ENCODE measurements at regions not wholly inside any gene's neighbourhood (a gene's known extent, or its start where the extent isn't known, plus 50 kb on each side); places are given as distances from the start of the nearest gene placed in this dataset.
A peak's percentile ranks its signal among the peaks of the same experiment; 100 is the strongest.

DNA sequence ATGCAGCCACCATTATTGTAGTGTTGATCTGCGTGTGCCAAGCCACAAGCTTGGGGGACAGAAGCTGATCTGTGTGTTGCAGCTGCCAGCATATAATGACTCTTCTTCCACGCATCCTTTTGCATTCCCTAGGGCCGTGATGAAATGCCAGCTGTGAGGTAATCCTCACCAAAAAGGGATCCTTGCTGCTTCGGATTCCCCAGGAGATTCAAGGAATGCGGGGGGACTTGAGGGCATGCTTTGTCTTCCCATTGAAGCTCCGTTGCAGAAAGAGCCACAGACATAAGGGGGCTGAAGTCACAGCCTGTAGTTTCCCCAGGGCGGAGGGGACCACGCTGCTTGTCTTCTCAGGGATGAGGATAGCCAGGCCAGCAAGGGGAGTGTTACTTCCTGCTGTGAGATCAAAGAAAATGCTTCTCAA, 281.6 kb upstream of the FMN2 start:
- Histone ChIP-seq H3K27me3 (ENCODE audit: control insufficient read depth in 2 of 2, insufficient read depth in 2 of 2, low read length in 2 of 2) (no peaks in the 10 kb centered on the region), H3K4me1 (ENCODE audit: control insufficient read depth in 1 of 2, insufficient read depth in 2 of 2, low read length in 2 of 2) (peaks cover 11 to 13% of the 10 kb centered on the region in 2 donors), H3K4me3 (replicated peaks in 1 of 3; ENCODE audit: low read depth in 2 of 3, low read length in 3 of 3) (no peak overlapping the region), H3K9me3 (replicated peaks in 1 of 2; ENCODE audit: control insufficient read depth in 1 of 2, insufficient read depth in 1 of 2, low read length in 2 of 2) (no peaks in the 10 kb centered on the region), H3K4me2 (replicated peaks; ENCODE audit: extremely low read depth, low read length, poor library complexity, severe bottlenecking) (no peak overlapping the region), H3K27ac (ENCODE audit: low read depth in 1 of 2, low read length in 2 of 2) (no peak overlapping the region), H3K79me2 (ENCODE audit: insufficient read depth, low read length) (no peaks in the 10 kb centered on the region), H2AFZ (ENCODE audit: insufficient read depth, low read depth, low read length, poor library complexity, severe bottlenecking) (no peak overlapping the region), H4K20me1 (ENCODE audit: insufficient read depth, low read length) (no peaks in the 10 kb centered on the region), H3K36me3 (replicated peaks in 1 of 2; ENCODE audit: control insufficient read depth in 1 of 2, insufficient read depth in 2 of 2, low read length in 2 of 2) (no peaks in the 10 kb centered on the region), H3K9ac (ENCODE audit: insufficient read depth, low read length, poor library complexity, severe bottlenecking) (no peak overlapping the region)
- Mint-ChIP-seq H3K4me1 (peaks cover 20% of the 10 kb centered on the region), H3K36me3 (no peaks in the 10 kb centered on the region), H3K27me3 (ENCODE audit: low read depth in 3 of 3) (peaks cover 0 to 4% (median 2%) of the 10 kb centered on the region in 3 donors), H3K27ac (peak overlapping the region in 1 of 7 donors; percentile 34), H3K9me3 (peaks cover 0 to 2% (median 0%) of the 10 kb centered on the region in 7 donors), H3K4me3 (no peak overlapping the region)
- no peak for TF ChIP-seq CTCF (IDR thresholded peaks at IDR 0.05)
- DNase-seq = no peak
- 96% methylated on average over 8 of the region's 8 CpGs for WGBS (ENCODE audit: insufficient coverage)
- intact Hi-C loops (cut with micrococcal nuclease) = no loop called here

DNA sequence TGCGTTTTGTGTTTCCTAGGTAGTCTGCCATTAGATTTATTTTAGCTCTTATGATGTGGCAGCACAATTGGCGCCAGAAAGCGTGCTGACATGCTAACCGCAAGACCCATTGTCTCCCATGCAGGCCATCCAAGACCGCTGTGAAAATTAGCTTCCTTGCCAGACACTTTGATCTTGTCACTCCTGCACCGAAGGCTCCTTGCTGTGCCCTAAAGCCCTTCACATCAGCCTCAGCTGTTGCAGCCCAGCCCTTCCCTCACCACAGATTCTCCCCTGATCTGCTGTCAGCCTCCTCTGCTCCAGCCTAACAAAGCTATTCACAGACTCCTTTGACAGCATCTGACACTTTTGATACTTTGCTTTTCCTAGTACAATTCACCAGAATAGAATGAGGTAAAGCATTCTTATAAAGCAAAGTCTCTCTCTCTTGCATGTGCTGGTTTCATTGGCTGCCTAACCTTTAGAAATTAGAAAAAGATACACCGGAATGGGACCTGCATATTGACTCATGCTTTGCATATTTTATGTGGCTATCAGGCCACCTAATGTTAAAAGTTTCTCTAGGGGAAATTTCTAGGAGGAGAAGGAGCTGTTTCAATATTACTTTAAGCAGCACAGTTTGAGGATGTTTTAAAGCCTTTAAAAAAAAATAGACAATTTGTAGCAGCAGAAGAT, 280.3 kb upstream of the FMN2 start:
- TF ChIP-seq CTCF (IDR thresholded peaks at IDR 0.05) = no peak
- no peaks in the 10 kb centered on the region for H4K20me1 ChIP-seq (ENCODE audit: insufficient read depth, low read length)
- no peak overlapping the region for H3K9ac ChIP-seq (ENCODE audit: insufficient read depth, low read length, poor library complexity, severe bottlenecking)
- no peaks in the 10 kb centered on the region for H3K79me2 ChIP-seq (ENCODE audit: insufficient read depth, low read length)
- intact Hi-C loops (cut with micrococcal nuclease) = no loop called here
- DNase-seq = no peak
- 99% methylated on average over 6 of the region's 7 CpGs for WGBS (ENCODE audit: insufficient coverage)
- no peak overlapping the region for H3K4me2 ChIP-seq (replicated peaks; ENCODE audit: extremely low read depth, low read length, poor library complexity, severe bottlenecking)
- H3K36me3 Mint-ChIP-seq = no peaks in the 10 kb centered on the region
- H3K4me3 Mint-ChIP-seq = no peak overlapping the region
- H3K4me3 ChIP-seq (replicated peaks in 1 of 3; ENCODE audit: low read depth in 2 of 3, low read length in 3 of 3) = no peak overlapping the region
- peaks cover 10% of the 10 kb centered on the region in 2 donors for H3K4me1 ChIP-seq (ENCODE audit: control insufficient read depth in 1 of 2, insufficient read depth in 2 of 2, low read length in 2 of 2)
- H3K27ac Mint-ChIP-seq = peak overlapping the region in 1 of 7 donors; percentile 3
- no peaks in the 10 kb centered on the region for H3K36me3 ChIP-seq (replicated peaks in 1 of 2; ENCODE audit: control insufficient read depth in 1 of 2, insufficient read depth in 2 of 2, low read length in 2 of 2)
- peaks cover 0 to 2% (median 2%) of the 10 kb centered on the region in 3 donors for H3K27me3 Mint-ChIP-seq (ENCODE audit: low read depth in 3 of 3)
- H3K27ac ChIP-seq (ENCODE audit: low read depth in 1 of 2, low read length in 2 of 2) = no peak overlapping the region
- no peaks in the 10 kb centered on the region for H3K27me3 ChIP-seq (ENCODE audit: control insufficient read depth in 2 of 2, insufficient read depth in 2 of 2, low read length in 2 of 2)
- H3K4me1 Mint-ChIP-seq = peaks cover 19% of the 10 kb centered on the region
- no peak overlapping the region for H2AFZ ChIP-seq (ENCODE audit: insufficient read depth, low read depth, low read length, poor library complexity, severe bottlenecking)
- peaks cover 0 to 2% (median 0%) of the 10 kb centered on the region in 7 donors for H3K9me3 Mint-ChIP-seq
- no peaks in the 10 kb centered on the region for H3K9me3 ChIP-seq (replicated peaks in 1 of 2; ENCODE audit: control insufficient read depth in 1 of 2, insufficient read depth in 1 of 2, low read length in 2 of 2)

Measured in CD14-positive monocyte (primary cell).